H54 (cell line): ENCODE measurements at regions not wholly inside any gene's neighbourhood (a gene's known extent, or its start where the extent isn't known, plus 50 kb on each side); places are given as distances from the start of the nearest gene placed in this dataset.
A peak's percentile ranks its signal among the peaks of the same experiment; 100 is the strongest.
"Not testable (repeated sequence)": the region's sequence is repeated elsewhere in the genome, so short reads cannot be mapped to it uniquely, and the experiment has no call there.

Experiments used
- DNase-seq: peaks from one replicate; pipeline ENCODE4 v3.0.0; 2011; ENCODE audit warnings: low spot score, mixed read lengths; ENCODE audit not compliant: insufficient read length
- FAIRE-seq: peaks from 3 replicates; lab custom pipeline; 2011; peaks lifted over from hg19 to GRCh38; lab: Jason Lieb, UNC
- POLR2A ChIP-seq: IDR thresholded peaks from 2 replicates; pipeline ENCODE4 v1.6.1; 2011; ENCODE audit warnings: low read depth, mild to moderate bottlenecking, low read length

- TF ChIP-seq POLR2A, result no peak
- DNase-seq (no peak), FAIRE-seq (no peak)
These were observed 94.6 kb upstream of the MEGF10 start for GRCh38 chr5:127196042-127196441.

DNA sequence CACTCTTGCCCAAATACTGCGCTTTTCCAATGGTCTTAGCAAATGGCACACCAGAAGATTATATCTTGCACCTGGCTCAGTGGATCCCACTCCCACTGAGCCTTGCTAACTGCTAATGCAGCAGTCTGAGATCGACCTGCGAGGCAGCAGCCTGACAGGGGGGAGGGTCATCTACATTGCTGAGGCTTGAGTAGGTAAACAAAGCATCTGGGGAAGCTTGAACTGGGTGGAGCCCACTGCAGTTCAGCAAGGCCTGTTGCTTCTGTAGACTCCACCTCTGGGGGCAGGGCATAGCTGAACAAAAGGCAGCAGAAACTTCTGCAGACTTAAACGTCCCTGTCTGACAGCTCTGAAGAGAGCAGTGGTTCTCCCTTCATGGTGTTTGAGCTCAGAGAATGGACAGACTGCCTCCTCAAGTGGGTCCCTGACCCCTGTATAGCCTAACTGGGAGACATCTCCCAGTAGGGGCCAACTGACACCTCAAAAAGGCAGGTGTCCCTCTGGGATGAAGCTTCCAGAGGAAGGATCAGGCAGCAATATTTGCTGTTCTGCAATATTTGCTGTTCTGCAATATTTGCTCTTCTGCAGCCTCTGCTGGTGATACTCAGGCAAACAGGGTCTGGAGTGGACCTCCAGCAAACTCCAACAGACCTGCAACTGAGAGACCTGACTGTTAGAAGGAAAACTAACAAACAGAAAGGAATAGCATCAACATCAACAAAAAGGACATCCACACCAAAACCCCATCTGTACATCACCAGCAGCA lies 93.0 kb upstream of the MEGF10 start:
- not testable (repeated sequence) for DNase-seq, FAIRE-seq

- not testable (repeated sequence) for DNase-seq, FAIRE-seq
These were observed 87.9 kb upstream of the MEGF10 start for GRCh38 chr5:127202738-127203137.

DNA sequence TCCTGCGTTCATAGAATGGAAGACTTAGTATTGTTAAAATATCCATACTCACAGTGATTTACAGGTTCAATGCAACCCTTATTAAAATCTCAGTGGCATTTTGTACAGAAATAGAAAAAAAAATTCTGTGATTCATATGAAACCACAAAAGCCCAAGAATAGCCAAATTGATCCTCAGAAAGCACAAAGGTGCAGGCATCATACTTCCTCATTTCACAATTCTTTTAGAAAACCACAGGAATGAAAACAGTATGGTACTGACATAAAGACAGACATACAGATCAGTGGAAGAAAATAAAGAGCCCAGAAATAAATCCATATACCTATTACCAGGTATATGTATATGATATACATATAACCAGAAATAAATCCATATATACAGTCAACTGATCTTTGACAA lies 86.8 kb upstream of the MEGF10 start:
- DNase-seq (no peak), FAIRE-seq (peak; percentile 36)
- no peak for TF ChIP-seq POLR2A

DNA sequence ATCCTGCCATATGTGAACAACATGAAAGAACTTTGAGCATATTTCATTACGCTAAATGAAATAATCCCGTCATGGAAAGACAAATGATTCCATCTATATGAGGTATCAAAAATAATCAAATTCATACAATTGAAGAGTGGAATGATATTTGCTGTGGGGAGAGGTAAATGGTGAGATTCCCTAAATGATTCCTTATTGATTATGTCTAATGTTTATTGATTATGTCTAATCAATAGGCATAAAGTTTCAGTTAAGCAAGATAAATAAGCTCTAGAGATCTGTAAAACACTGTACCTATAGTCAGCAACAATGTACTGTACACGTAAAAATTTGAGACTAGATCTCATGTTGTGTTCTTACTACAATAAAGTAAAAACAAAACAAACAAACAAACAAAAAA lies 85.4 kb upstream of the MEGF10 start:
- FAIRE-seq (peak; percentile 15), DNase-seq (no peak)
- no peak for TF ChIP-seq POLR2A

- FAIRE-seq, result peak; percentile 98
- no peak for TF ChIP-seq POLR2A
- DNase-seq, result no peak
These were observed 84.1 kb upstream of the MEGF10 start for GRCh38 chr5:127206320-127207113.

GRCh38 chr5:127210042-127210441 lies 80.6 kb upstream of the MEGF10 start:
- no peak for TF ChIP-seq POLR2A
- no peak for FAIRE-seq

DNA sequence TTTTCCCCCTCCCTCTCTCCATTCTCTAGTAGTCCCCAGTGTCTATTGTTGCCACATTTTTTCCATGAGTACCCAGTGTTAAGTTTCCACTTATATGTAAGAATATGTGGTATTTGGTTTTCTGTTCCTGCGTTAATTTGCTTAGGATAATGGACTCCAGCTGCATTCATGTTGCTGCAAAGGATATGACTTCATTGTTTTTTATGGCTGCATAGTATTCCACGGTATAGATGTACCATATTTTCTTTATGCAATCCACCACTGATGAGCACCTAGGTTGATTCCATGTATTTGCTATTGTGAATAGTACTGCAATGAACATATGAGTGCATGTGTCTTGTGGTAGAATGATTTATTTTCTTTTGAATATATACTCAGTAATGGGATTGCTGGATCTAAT lies 77.4 kb upstream of the MEGF10 start:
- FAIRE-seq (no peak), DNase-seq (no peak)
- no peak for TF ChIP-seq POLR2A

More at GRCh38 chr5:127210042-127210441, 80.6 kb upstream of the MEGF10 start:
- DNase-seq, result no peak

GRCh38 chr5:127216143-127216542 lies 74.5 kb upstream of the MEGF10 start:
- no peak for FAIRE-seq
- TF ChIP-seq POLR2A, result no peak

GRCh38 chr5:127216898-127217675 lies 73.5 kb upstream of the MEGF10 start:
- no peak for DNase-seq
- no peak for FAIRE-seq
- no peak for TF ChIP-seq POLR2A

More at GRCh38 chr5:127216143-127216542, 74.5 kb upstream of the MEGF10 start:
- no peak for DNase-seq

DNA sequence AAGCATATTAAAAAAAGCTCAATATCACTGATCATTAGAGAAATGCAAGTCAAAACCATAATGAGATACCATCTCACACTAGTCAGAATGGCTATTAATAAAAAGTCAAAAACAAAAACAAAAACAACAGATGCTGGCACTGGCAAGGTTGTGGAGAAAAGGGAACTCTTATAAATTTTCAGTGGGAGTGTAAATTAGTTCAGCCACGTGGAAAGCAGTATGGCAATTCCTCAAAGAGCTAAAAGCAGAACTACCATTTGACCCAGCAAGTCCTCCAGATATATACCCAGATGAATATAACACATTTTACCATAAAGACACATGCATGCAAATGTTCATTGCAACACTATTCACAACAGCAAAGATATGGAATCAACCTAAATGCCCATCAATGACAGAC lies 68.7 kb upstream of the MEGF10 start:
- DNase-seq, FAIRE-seq: not testable (repeated sequence)

DNA sequence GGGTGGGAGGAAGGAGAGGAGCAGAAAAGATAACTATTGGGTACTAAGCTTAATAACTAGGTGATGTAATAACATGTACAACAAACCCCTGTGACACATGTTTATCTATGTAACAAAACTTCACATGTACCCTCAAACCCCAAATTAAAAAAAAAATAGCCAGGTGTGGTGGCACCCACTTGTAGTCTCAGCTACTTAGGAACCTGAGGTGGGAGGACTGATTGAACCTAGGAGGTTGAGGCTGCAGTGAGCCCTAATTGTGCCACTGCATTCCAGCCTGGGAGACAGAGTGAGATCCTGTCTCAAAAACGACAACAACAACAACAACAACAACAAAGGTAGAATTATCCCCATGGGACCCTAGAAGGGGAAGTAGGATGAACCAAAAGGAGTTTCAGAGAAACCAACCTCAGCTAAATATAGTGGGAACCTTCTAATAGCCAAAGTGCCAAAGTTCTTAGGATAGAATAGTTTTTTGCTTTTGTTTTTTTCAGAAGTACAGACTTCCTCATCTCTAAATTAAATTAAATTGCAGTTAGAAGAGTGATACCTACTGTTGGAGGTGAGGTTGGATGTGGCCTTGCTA lies 67.9 kb upstream of the MEGF10 start:
- FAIRE-seq, DNase-seq: not testable (repeated sequence)

DNA sequence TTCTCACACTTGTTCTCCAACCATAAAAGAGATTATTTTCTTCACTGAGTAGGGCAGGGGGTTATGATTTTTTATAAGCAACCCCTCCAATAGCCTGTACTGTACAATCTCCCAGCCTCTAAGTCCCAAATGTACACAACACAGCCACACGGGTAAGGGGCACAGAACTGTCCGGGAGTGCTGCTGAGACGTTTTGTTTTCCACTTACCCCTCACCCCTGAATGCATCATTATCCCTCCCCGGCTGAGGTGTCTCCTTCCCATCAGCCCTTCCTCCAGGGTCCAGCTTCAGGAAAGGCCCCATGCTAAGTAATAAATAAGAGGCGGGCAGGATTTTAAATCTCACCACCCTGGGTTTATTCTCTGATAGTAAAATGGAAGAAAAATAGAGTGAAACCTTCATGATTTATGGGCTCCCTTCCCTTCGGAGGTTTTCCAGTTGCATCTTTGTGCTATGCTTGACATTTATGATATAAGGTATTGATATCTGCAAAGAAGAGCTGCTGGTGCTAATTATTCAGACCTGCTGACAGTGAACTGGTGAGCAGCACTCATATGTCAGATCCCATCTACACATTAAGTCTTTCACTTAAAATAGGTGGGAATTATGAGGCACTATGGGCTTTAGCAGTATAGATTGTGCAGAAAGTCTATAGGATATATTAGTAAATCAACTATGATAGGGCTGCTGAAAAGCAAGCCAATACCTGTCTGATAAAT lies 67.2 kb upstream of the MEGF10 start:
- no peak for TF ChIP-seq POLR2A
- DNase-seq, result no peak
- FAIRE-seq, result no peak
